SH-SY5Y (cell line): ENCODE measurements at regions not wholly inside any gene's neighbourhood (a gene's known extent, or its start where the extent isn't known, plus 50 kb on each side); places are given as distances from the start of the nearest gene placed in this dataset.

Experiments
- GATA2 ChIP-seq: IDR thresholded peaks from 2 replicates; pipeline ENCODE4 v1.6.1; 2011; ENCODE audit warnings: mild to moderate bottlenecking, low read depth, low read length
- GATA3 ChIP-seq: IDR thresholded peaks from 2 replicates; pipeline ENCODE4 v1.6.1; 2011; ENCODE audit warnings: low read depth, mild to moderate bottlenecking, low read length, moderate library complexity

DNA sequence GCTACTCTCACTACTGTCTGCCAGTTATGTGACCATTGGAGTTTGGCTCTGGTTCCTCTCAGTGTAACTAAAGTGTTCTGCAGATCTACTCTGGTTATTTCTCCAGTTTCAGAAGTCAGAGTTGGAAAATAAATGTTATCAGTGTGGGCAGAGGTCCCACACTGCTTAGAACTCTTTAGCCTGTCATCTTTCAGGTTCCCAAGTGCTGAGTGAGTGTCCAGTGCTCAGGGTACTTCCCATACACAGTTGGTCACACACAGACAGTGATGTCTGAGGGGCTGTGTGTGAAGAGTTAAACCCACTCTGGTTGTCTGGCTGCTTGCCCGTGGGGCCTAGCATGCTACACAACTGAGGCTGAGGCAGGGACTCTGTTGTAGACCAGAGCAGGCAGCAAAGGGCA lies 421.8 kb upstream of the MEX3C start:
- no peak for TF ChIP-seq GATA2
- TF ChIP-seq GATA3, result no peak
